ENCODE measurements at regions not wholly inside any gene's neighbourhood (a gene's known extent, or its start where the extent isn't known, plus 50 kb on each side); places are given as distances from the start of the nearest gene placed in this dataset.

DNA sequence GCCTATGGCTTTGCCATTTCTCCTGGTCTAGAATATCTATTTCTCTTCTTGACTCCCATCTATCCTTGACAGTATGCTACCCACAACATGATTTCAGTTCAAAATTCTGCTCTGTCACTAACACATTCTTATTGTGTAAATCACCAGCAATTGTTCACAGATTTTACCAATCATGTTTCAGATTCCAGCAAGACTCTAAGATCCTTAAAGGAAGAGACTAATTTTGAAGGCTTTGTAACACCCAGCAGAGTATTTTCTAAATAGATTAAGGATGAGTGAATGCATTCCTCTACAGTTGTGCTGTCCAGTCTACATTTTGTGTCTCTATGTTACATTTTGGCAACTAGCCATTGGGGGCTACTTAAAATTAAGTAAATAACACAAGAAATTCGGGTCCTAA lies 921.5 kb downstream of the NLGN4Y start:
- H3K27me3 Mint-ChIP-seq, result no peaks in the 10 kb centered on the region
- H3K27ac Mint-ChIP-seq, result no peak overlapping the region
- no peak overlapping the region for H3K4me3 Mint-ChIP-seq
- H3K36me3 Mint-ChIP-seq (ENCODE audit: low read depth), result no peaks in the 10 kb centered on the region
- no peaks in the 10 kb centered on the region for H3K9me3 Mint-ChIP-seq
- peaks cover 10% of the 10 kb centered on the region for H3K4me1 Mint-ChIP-seq (ENCODE audit: low read depth)

DNA sequence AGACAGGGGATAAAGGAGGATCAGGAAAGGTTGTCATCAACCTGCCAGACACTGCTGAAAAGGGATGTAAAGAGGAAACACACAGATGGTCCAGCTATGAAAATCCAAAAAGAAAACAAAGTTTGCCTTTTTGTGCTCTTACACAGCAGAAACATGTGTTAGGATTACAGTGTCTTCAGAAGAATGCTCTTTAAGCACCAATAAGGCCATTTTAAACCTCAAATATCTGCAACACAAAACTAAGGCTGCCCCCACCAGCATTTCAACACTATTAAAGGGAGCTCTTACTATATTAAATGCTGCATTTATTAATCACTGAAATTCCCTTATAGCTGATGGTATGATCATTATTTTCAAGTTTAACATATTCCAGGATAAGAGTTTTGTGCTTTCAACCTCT lies 922.5 kb downstream of the NLGN4Y start:
- Mint-ChIP-seq H3K27ac (no peak overlapping the region), H3K4me1 (ENCODE audit: low read depth) (peaks cover 2% of the 10 kb centered on the region), H3K4me3 (no peak overlapping the region), H3K27me3 (no peaks in the 10 kb centered on the region), H3K9me3 (no peaks in the 10 kb centered on the region), H3K36me3 (ENCODE audit: low read depth) (no peaks in the 10 kb centered on the region)

DNA sequence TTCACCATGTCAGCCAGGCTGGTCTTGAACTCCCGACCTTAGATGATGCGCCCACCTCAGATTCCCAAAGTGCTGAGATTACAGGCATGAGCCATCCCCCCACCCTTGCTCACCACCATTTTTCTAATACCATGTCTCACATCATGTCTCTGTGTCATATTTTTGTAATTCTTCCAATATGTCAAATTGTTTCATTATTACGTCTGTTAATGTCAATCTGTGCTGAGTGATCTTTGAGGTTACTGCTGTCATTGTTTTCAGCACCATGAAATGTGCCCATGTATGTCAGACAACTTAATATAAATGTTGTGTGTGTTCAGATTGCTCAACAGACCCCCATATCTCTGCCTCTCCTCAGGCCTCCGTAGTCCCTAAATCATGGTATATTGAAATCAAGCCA lies 923.6 kb downstream of the NLGN4Y start:
- no peak overlapping the region for H3K27ac Mint-ChIP-seq
- no peaks in the 10 kb centered on the region for H3K4me1 Mint-ChIP-seq (ENCODE audit: low read depth)
- no peaks in the 10 kb centered on the region for H3K27me3 Mint-ChIP-seq
- no peak overlapping the region for H3K4me3 Mint-ChIP-seq
- H3K9me3 Mint-ChIP-seq, result no peaks in the 10 kb centered on the region
- no peaks in the 10 kb centered on the region for H3K36me3 Mint-ChIP-seq (ENCODE audit: low read depth)

DNA sequence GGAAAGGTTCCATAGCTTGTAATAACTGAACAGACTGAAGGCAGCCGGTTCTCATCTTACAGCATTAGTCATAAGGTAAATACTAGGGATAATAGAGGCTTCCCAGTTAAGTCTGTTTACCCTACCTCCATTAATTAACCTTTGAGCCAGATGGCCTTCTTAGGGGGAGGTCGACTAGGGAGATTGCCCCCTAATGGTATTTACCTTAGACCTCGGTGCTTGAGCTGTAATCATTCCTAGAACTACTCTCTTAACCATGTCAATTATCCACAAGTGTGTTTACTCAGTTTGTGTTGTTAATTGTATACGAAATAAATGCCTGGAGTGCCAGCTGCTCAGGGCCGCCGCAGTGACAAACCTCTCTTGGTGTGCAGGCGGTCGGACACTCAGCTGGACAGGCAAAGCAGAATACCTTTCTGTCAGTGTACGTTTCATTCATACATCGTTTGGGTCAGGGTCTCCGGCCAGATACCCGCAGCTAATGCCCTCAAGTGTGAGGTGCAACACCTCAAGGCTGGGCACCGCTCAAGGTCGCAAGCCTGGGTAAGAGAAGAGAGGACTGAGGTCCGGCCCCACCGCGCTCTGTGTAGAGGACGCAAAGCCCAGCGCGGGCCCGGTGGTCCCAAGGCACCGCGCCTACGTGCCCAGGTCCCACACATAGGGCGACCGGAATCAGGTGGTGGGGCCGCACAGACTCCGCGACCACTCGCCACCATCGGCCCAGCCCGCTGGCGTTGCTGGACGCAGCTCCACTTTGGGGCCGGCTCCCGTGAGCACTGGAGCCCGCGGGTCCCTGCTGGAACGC lies 931.0 kb downstream of the NLGN4Y start:
- Mint-ChIP-seq H3K36me3 (ENCODE audit: low read depth) (no peaks in the 10 kb centered on the region), H3K27ac (no peak overlapping the region), H3K27me3 (no peaks in the 10 kb centered on the region), H3K4me3 (no peak overlapping the region), H3K9me3 (no peaks in the 10 kb centered on the region), H3K4me1 (ENCODE audit: low read depth) (no peaks in the 10 kb centered on the region)

DNA sequence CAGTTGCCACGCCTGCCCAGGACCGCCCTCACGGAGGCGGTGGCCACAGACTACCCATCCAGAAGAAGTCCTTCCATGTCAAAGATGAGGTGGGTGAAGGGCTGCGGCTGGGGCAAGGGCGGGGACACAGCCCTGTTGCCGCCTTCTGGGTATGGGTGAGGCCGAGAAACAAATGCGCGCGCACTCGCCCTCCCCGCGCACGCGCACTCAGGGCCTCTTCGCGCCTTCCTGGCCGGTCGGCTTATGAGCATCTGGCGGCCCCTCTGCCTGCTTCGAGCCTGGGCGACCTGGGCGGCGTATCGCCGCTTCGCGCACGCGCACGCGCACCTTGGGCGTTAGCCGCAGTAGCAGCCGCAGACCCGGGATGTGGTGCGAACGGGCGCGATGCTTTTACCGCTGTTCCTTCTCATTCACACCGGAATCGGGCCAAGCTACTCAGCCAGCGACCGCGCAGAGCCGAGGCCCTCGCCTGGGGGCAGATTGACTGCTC lies 931.7 kb downstream of the NLGN4Y start:
- H3K4me1 Mint-ChIP-seq (ENCODE audit: low read depth), result no peaks in the 10 kb centered on the region
- H3K9me3 Mint-ChIP-seq, result no peaks in the 10 kb centered on the region
- H3K27me3 Mint-ChIP-seq, result no peaks in the 10 kb centered on the region
- no peaks in the 10 kb centered on the region for H3K36me3 Mint-ChIP-seq (ENCODE audit: low read depth)
- H3K27ac Mint-ChIP-seq, result no peak overlapping the region
- peak overlapping the region; percentile 37 for H3K4me3 Mint-ChIP-seq

DNA sequence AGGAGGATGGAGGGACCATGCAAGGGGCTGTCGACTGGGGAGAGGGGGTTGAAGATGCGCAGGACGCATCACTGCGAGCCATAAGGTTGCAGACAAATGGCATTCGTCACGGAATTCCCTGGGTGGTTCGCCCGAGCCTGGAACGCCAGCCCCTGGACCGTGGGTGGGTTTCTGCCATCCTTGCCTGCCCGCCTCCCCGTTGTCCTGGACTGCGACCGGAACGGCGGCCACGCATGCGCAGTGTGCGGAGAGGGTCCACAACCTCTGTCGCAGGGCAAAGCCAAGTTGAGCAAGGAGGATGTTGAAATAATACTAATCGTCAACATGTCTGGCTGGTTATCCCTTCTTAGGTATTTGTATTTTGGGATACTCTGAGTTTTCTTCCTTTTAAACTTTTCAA lies 932.2 kb downstream of the NLGN4Y start:
- H3K4me3 Mint-ChIP-seq, result peak overlapping the region; percentile 37
- no peaks in the 10 kb centered on the region for H3K36me3 Mint-ChIP-seq (ENCODE audit: low read depth)
- H3K27me3 Mint-ChIP-seq, result no peaks in the 10 kb centered on the region
- H3K9me3 Mint-ChIP-seq, result no peaks in the 10 kb centered on the region
- H3K27ac Mint-ChIP-seq, result no peak overlapping the region
- H3K4me1 Mint-ChIP-seq (ENCODE audit: low read depth), result no peaks in the 10 kb centered on the region

DNA sequence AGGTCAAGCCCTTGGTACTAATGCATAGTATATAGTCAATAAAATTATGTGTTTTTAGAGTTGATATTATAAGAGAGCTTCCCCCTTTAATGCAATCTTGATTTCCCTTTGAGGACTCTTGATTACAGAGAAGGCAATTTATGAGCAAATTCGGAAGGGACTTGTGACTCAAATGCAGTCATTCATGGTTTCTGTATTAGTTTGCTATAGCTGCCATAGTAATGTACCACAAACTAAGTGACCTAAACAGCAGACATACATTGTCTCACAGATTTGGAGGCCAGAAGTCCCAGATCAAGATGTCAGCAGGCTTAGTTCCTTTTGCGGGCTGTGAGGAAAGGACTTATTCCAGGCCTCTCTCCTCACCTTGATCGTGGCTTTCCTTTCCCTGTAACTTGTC lies 933.4 kb downstream of the NLGN4Y start:
- no peaks in the 10 kb centered on the region for H3K27me3 Mint-ChIP-seq
- no peaks in the 10 kb centered on the region for H3K4me1 Mint-ChIP-seq (ENCODE audit: low read depth)
- no peaks in the 10 kb centered on the region for H3K36me3 Mint-ChIP-seq (ENCODE audit: low read depth)
- no peak overlapping the region for H3K27ac Mint-ChIP-seq
- no peaks in the 10 kb centered on the region for H3K9me3 Mint-ChIP-seq
- H3K4me3 Mint-ChIP-seq, result no peak overlapping the region

DNA sequence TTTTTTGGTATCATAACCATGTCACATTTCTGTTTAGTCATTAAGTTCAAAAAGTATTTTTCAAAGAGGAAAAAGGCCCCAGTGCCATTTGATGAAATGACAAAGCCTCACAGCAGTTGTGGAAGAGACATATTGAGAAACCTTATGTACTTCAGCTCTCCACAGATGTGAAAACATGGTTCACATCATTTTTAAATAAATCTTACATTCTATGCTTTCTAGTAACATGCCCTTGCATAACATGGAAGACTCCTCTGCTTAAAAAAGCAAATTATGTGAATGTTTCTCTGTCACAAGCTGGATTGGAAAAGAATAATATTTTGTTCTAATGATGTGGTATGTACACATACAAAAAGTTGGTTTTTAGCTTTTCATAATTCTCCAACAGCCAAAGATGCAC lies 934.1 kb downstream of the NLGN4Y start:
- H3K27me3 Mint-ChIP-seq, result no peaks in the 10 kb centered on the region
- no peak overlapping the region for H3K4me3 Mint-ChIP-seq
- H3K27ac Mint-ChIP-seq, result no peak overlapping the region

DNA sequence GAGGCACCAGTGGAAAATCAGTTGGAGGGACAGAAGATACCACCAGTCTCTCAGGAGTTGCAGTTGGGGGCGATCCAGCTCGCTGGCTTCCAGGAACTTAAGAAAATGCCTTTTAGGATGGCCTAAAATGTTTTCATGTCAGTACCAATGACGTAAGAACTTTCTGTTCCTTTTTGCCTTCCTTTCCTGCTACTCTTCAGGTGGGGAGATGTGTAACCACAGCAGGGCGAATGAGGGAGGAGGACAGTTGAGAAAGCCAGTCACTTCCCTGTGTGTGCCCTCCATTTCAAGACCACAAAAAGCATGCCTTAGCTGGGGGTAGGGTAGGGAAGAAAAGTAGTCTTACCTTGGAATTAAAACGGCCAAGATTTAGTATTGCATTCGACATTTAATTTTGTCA lies 941.6 kb downstream of the NLGN4Y start:
- no peaks in the 10 kb centered on the region for H3K36me3 Mint-ChIP-seq (ENCODE audit: low read depth)
- H3K9me3 Mint-ChIP-seq, result no peaks in the 10 kb centered on the region
- no peak overlapping the region for H3K4me3 Mint-ChIP-seq
- no peak overlapping the region for H3K27ac Mint-ChIP-seq
- H3K27me3 Mint-ChIP-seq, result no peaks in the 10 kb centered on the region
- no peaks in the 10 kb centered on the region for H3K4me1 Mint-ChIP-seq (ENCODE audit: low read depth)

More for the DNA sequence above, 934.1 kb downstream of the NLGN4Y start:
- H3K4me1 Mint-ChIP-seq (ENCODE audit: low read depth), result no peaks in the 10 kb centered on the region
- H3K9me3 Mint-ChIP-seq, result no peaks in the 10 kb centered on the region
- H3K36me3 Mint-ChIP-seq (ENCODE audit: low read depth), result no peaks in the 10 kb centered on the region

DNA sequence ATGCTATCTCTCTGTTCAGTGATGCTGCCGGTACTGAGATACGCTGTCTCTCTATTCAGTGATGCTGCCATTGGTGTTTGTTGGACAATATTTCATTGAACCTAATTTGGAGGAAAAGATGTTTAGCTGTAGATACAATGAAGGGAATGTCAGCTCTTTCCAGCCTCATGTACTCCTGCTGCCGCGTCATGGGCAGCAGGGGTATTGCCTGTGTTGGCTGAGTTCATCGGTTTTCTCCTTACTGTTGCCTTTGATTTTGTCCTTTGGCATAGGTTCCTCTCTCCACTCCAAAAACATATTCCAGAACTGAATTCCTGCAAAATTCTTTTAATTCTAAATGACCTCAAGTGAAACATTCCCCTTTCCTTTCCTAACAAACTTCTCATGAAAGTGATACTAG lies 942.6 kb downstream of the NLGN4Y start:
- H3K4me1 Mint-ChIP-seq (ENCODE audit: low read depth), result no peaks in the 10 kb centered on the region
- no peaks in the 10 kb centered on the region for H3K27me3 Mint-ChIP-seq
- no peaks in the 10 kb centered on the region for H3K36me3 Mint-ChIP-seq (ENCODE audit: low read depth)
- no peak overlapping the region for H3K27ac Mint-ChIP-seq
- H3K4me3 Mint-ChIP-seq, result no peak overlapping the region
- no peaks in the 10 kb centered on the region for H3K9me3 Mint-ChIP-seq

DNA sequence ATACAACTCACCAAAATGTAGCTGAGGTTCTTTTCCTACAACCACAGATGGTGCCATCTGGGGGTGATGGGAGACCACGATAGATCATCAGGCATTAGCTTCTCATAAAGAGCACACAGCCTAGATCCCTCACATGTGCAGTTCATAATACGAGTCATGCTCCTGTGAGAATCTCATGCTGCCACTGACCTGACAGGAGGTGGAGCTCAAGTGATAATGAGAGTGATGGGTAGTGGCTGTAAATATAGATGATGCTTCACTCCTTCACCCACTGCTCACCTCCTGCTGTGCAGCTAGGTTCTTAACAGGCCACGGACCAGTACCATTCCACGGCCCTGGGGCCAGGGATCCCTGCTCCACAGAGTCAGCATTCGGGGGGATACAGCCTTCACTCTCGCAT lies 943.8 kb downstream of the NLGN4Y start:
- Mint-ChIP-seq H3K4me3 (no peak overlapping the region), H3K27ac (no peak overlapping the region), H3K27me3 (no peaks in the 10 kb centered on the region), H3K9me3 (no peaks in the 10 kb centered on the region), H3K36me3 (ENCODE audit: low read depth) (no peaks in the 10 kb centered on the region), H3K4me1 (ENCODE audit: low read depth) (no peaks in the 10 kb centered on the region)

DNA sequence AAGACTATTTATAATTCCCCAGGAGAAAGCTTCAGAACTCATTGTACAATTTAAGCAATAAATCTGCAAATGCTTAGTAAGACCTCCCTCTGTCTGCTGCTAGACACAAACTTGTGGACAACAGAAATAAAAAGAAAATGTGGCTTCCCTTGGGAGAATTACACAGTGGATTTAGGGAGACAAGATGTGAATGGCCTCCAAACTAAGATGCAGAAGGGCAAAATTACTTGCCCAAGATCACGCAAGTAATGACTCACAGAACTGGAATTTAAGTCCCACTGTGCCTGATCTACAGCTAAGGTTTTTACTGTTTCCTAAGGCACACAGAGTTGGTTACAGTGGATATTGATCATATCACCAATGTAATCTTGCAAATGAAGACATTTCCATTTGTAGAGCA lies 947.0 kb downstream of the NLGN4Y start:
- Mint-ChIP-seq H3K4me3 (no peak overlapping the region), H3K27me3 (no peaks in the 10 kb centered on the region), H3K27ac (no peak overlapping the region), H3K9me3 (no peaks in the 10 kb centered on the region), H3K4me1 (ENCODE audit: low read depth) (no peaks in the 10 kb centered on the region), H3K36me3 (ENCODE audit: low read depth) (no peaks in the 10 kb centered on the region)

DNA sequence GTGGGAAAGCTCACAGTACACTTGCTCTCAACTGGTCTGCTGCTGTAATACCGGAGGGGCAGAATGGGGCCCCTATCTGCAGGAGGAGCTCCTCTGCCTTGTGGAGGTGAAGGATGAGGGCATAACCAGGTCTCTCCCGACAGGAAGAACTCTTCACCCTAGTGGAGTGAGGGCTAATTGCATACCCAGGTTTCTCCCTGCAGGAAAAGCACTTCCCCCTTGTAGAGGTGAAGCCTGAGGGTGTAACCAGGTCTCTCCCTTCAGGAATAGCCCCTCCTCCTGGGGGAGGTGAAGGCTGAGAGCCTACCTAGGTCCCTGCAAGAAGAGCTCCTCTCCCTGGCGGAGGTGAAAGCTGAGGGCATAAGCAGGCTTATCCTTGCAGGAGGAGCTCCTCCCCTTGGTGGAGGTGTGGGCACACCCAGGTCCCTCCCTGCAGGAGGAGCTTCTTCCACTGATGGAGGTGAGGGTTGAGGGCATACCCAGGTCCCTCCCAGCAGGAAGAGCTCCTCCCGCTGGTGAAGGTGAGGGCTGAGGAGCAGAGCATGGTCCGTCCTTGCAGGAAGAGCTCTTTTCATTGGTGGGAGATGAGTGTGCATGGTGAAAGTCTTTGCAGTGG lies 954.1 kb downstream of the NLGN4Y start:
- H3K36me3 Mint-ChIP-seq (ENCODE audit: low read depth), result no peaks in the 10 kb centered on the region
- no peak overlapping the region for H3K27ac Mint-ChIP-seq
- no peaks in the 10 kb centered on the region for H3K4me1 Mint-ChIP-seq (ENCODE audit: low read depth)
- H3K4me3 Mint-ChIP-seq, result no peak overlapping the region
- no peaks in the 10 kb centered on the region for H3K27me3 Mint-ChIP-seq
- H3K9me3 Mint-ChIP-seq, result no peaks in the 10 kb centered on the region

DNA sequence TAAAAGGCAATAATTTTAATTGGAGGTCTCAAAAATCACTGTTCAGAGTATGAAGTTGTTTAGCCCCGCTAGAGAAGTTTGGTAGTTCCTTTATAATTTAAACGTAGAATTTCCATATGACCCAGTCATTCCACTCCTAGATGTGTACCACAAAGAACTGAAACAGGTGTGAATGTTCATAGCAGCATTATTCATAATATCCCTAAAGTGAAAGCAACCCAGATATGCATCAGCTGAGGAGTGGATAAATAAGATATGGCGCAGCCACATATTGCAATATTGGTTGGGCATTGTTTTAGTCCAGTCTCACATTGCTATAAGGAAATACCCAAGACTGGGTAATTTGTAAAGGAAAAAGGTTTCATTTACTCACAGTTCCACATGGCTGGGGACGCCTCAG lies 976.2 kb downstream of the NLGN4Y start:
- H3K4me3 Mint-ChIP-seq, result no peak overlapping the region
- H3K27ac Mint-ChIP-seq, result no peak overlapping the region
- no peaks in the 10 kb centered on the region for H3K9me3 Mint-ChIP-seq
- no peaks in the 10 kb centered on the region for H3K4me1 Mint-ChIP-seq (ENCODE audit: low read depth)
- no peaks in the 10 kb centered on the region for H3K36me3 Mint-ChIP-seq (ENCODE audit: low read depth)
- H3K27me3 Mint-ChIP-seq, result peaks cover 8% of the 10 kb centered on the region

DNA sequence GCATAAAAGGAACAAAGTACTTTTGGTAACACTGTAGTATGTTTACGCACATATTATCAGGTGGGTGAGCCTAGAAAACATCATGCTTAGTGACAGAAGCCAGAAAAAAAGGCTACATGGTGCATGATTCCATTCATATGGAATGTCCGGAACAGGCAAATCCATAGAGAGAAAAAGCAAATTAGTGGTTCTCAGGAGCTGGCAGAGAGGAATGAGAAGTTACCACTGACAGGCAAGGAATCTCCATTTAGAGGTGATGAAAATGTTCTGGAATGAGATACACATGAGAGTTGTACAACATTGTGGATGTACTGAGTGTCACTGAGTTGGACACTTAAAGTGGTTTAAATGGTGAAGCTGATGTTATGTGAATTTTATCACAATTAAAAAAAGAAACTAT lies 976.9 kb downstream of the NLGN4Y start:
- no peaks in the 10 kb centered on the region for H3K36me3 Mint-ChIP-seq (ENCODE audit: low read depth)
- H3K27ac Mint-ChIP-seq, result no peak overlapping the region
- no peaks in the 10 kb centered on the region for H3K4me1 Mint-ChIP-seq (ENCODE audit: low read depth)
- peaks cover 8% of the 10 kb centered on the region for H3K27me3 Mint-ChIP-seq
- H3K9me3 Mint-ChIP-seq, result no peaks in the 10 kb centered on the region
- H3K4me3 Mint-ChIP-seq, result no peak overlapping the region

DNA sequence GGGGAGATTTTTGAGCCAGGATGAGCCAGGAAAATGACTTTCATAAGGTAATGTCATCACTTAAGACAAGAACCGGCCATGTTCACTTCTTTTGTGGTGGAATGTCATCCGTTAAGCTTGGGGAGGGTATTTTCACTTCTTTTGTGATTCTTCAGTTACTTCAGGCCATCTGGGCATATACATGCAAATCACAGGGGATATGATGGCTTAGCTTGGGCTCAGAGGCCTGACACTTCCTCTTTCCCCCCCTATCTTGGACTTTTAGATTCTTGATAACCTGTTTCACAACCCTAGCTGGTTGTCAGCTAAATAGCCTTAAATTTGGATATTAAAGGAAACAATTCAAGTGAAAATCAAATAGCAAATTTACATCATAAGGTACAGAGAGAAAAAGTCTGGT lies 986.0 kb downstream of the NLGN4Y start:
- no peak overlapping the region for H3K27ac Mint-ChIP-seq
- H3K27me3 Mint-ChIP-seq, result peaks cover 2% of the 10 kb centered on the region
- no peak overlapping the region for H3K4me3 Mint-ChIP-seq
- no peaks in the 10 kb centered on the region for H3K9me3 Mint-ChIP-seq
- no peaks in the 10 kb centered on the region for H3K4me1 Mint-ChIP-seq (ENCODE audit: low read depth)
- no peaks in the 10 kb centered on the region for H3K36me3 Mint-ChIP-seq (ENCODE audit: low read depth)
